Mesodermal cell (in vitro differentiated cells): ENCODE measurements at regions not wholly inside any gene's neighbourhood (a gene's known extent, or its start where the extent isn't known, plus 50 kb on each side); places are given as distances from the start of the nearest gene placed in this dataset.
"Not testable (repeated sequence)": the region's sequence is repeated elsewhere in the genome, so short reads cannot be mapped to it uniquely, and the experiment has no call there.

Experiments used
- H3K27ac ChIP-seq: 2 replicates; pipeline ENCODE4 v1.7.0; 2013; ENCODE audit warnings: mild to moderate bottlenecking, low read depth, low read length, moderate library complexity; ENCODE audit not compliant: severe bottlenecking
- H3K36me3 ChIP-seq: 2 replicates; pipeline ENCODE4 v1.7.1; 2013; ENCODE audit warnings: mild to moderate bottlenecking, low read length, moderate library complexity; ENCODE audit not compliant: control insufficient read depth, insufficient read depth
- H3K4me1 ChIP-seq: one replicate; pipeline ENCODE4 v1.7.1; 2013; ENCODE audit warnings: mild to moderate bottlenecking, low read length; ENCODE audit not compliant: insufficient read depth, control insufficient read depth, poor library complexity, severe bottlenecking
- H3K4me3 ChIP-seq: 2 replicates; pipeline ENCODE4 v1.7.0; 2013; ENCODE audit warnings: low read length, control low read depth, mild to moderate bottlenecking; ENCODE audit not compliant: insufficient read depth, poor library complexity, severe bottlenecking; ENCODE audit errors: extremely low read depth
- H3K9me3 ChIP-seq: 2 replicates; pipeline ENCODE4 v1.7.1; 2013; ENCODE audit warnings: mild to moderate bottlenecking, low read length, moderate library complexity; ENCODE audit not compliant: control insufficient read depth
- WGBS, 2 experiments: methylation state at CpG; one replicate each; pipeline ENCODE4 v1.1.5; 2013; ENCODE audit warnings: missing lambda C conversion rate in 2 of 2; ENCODE audit not compliant: insufficient coverage in 2 of 2; 5-methylcytosine and 5-hydroxymethylcytosine counted together

- H3K4me3 ChIP-seq: no peak overlapping the region
- no peaks in the 10 kb centered on the region for H3K9me3 ChIP-seq
- H3K27ac ChIP-seq: no peak overlapping the region
- no peaks in the 10 kb centered on the region for H3K36me3 ChIP-seq
- WGBS, 2 experiments: 83 to 100% methylated on average over 1 to 4 of the region's 7 CpGs
- H3K4me1 ChIP-seq: no peaks in the 10 kb centered on the region
Measured at GRCh38 chr1:213507472-213508223, 456.6 kb downstream of the RPS6KC1 start.

GRCh38 chr1:213511173-213511572 is 460.1 kb downstream of the RPS6KC1 start:
- Histone ChIP-seq H3K4me3 (no peak overlapping the region), H3K27ac (no peak overlapping the region), H3K36me3 (no peaks in the 10 kb centered on the region), H3K9me3 (no peaks in the 10 kb centered on the region), H3K4me1 (no peaks in the 10 kb centered on the region)
- WGBS, 2 experiments: 64 to 92% methylated on average over 3 to 4 of the region's 4 CpGs

GRCh38 chr1:213512316-213512715 is 461.3 kb downstream of the RPS6KC1 start:
- H3K36me3 ChIP-seq: no peaks in the 10 kb centered on the region
- H3K27ac ChIP-seq: no peak overlapping the region
- 85 to 100% methylated on average over 1 to 4 of the region's 5 CpGs for WGBS, 2 experiments
- H3K9me3 ChIP-seq: no peaks in the 10 kb centered on the region
- no peaks in the 10 kb centered on the region for H3K4me1 ChIP-seq
- H3K4me3 ChIP-seq: no peak overlapping the region

GRCh38 chr1:213513006-213513405 is 462.0 kb downstream of the RPS6KC1 start:
- Histone ChIP-seq H3K4me1 (no peaks in the 10 kb centered on the region), H3K9me3 (no peaks in the 10 kb centered on the region), H3K27ac (no peak overlapping the region), H3K4me3 (no peak overlapping the region), H3K36me3 (no peaks in the 10 kb centered on the region)
- 82 to 83% methylated on average over 1 to 2 of the region's 2 CpGs for WGBS, 2 experiments

- not testable (repeated sequence) for H3K4me1 ChIP-seq, H3K27ac ChIP-seq, H3K36me3 ChIP-seq, H3K4me3 ChIP-seq, H3K9me3 ChIP-seq
- WGBS, 2 experiments: no CpG with 5 or more reads among the region's 5 CpGs
Measured at GRCh38 chr1:213514408-213515179, 463.6 kb downstream of the RPS6KC1 start.

- Histone ChIP-seq H3K4me3 (no peak overlapping the region), H3K4me1 (no peaks in the 10 kb centered on the region), H3K9me3 (peaks cover 15% of the 10 kb centered on the region), H3K36me3 (no peaks in the 10 kb centered on the region), H3K27ac (no peak overlapping the region)
- 79 to 83% methylated on average over 2 to 3 of the region's 4 CpGs for WGBS, 2 experiments
Measured at GRCh38 chr1:213519098-213519497, 468.1 kb downstream of the RPS6KC1 start.

- Histone ChIP-seq H3K4me1 (peaks cover 4% of the 10 kb centered on the region), H3K36me3 (no peaks in the 10 kb centered on the region), H3K9me3 (peaks cover 15% of the 10 kb centered on the region), H3K27ac (no peak overlapping the region), H3K4me3 (no peak overlapping the region)
- 100% methylated on average over 1 of the region's 2 CpGs; no CpG with 5 or more reads in 1 of the 2 experiments for WGBS, 2 experiments
Measured at GRCh38 chr1:213521206-213521605, 466.6 kb upstream of the PROX1 start.

GRCh38 chr1:213523781-213524398 is 463.9 kb upstream of the PROX1 start:
- H3K27ac ChIP-seq: no peak overlapping the region
- WGBS, 2 experiments: 71 to 78% methylated on average over 8 to 9 of the region's 10 CpGs
- H3K36me3 ChIP-seq: no peaks in the 10 kb centered on the region
- peaks cover 4% of the 10 kb centered on the region for H3K4me1 ChIP-seq
- H3K9me3 ChIP-seq: peaks cover 15% of the 10 kb centered on the region
- no peak overlapping the region for H3K4me3 ChIP-seq

- Histone ChIP-seq H3K4me1 (peaks cover 4% of the 10 kb centered on the region), H3K27ac (no peak overlapping the region), H3K36me3 (no peaks in the 10 kb centered on the region), H3K9me3 (peaks cover 15% of the 10 kb centered on the region), H3K4me3 (no peak overlapping the region)
- 90 to 100% methylated on average over 1 to 3 of the region's 4 CpGs for WGBS, 2 experiments
Measured at GRCh38 chr1:213526306-213526705, 461.5 kb upstream of the PROX1 start.

GRCh38 chr1:213530611-213531320 is 457.0 kb upstream of the PROX1 start:
- 62 to 92% methylated on average over 1 to 3 of the region's 4 CpGs for WGBS, 2 experiments
- no peaks in the 10 kb centered on the region for H3K36me3 ChIP-seq
- peaks cover 4% of the 10 kb centered on the region for H3K4me1 ChIP-seq
- H3K27ac ChIP-seq: no peak overlapping the region
- no peak overlapping the region for H3K4me3 ChIP-seq
- H3K9me3 ChIP-seq: no peaks in the 10 kb centered on the region
